Left lobe of liver (tissue), 2 donors: ENCODE measurements at regions not wholly inside any gene's neighbourhood (a gene's known extent, or its start where the extent isn't known, plus 50 kb on each side); places are given as distances from the start of the nearest gene placed in this dataset.
"Not testable (repeated sequence)": the region's sequence is repeated elsewhere in the genome, so short reads cannot be mapped to it uniquely, and the experiment has no call there.

ENCODE experiments used
- ATAC-seq: fragments of 200-7000 bp; cut with Tn5 transposase; one replicate; pipeline ENCODE4 v1.9.1; 2020; ENCODE audit warnings: mild to moderate bottlenecking, moderate library complexity
- DNase-seq: peaks from one replicate; pipeline ENCODE4 v3.0.0-alpha.2; 2020; ENCODE audit warnings: low spot score
- donor health status: DM: no; HTN: no; CAD: no; lungs with moderate emphysema.
- donor health status: DM: no; HTN: yes; CAD: no.

- ATAC-seq (no peak), DNase-seq (no peak)
These were observed 254.2 kb upstream of the POM121L12 start for GRCh38 chr7:52781250-52781649.

GRCh38 chr7:52779004-52779403 is 256.4 kb upstream of the POM121L12 start:
- ATAC-seq: no peak
- DNase-seq: no peak

GRCh38 chr7:52777051-52777822 is 258.2 kb upstream of the POM121L12 start:
- ATAC-seq: no peak
- DNase-seq: no peak

GRCh38 chr7:52775876-52776275 is 259.6 kb upstream of the POM121L12 start:
- ATAC-seq (no peak), DNase-seq (no peak)

- ATAC-seq: no peak
- no peak for DNase-seq
These were observed 264.3 kb upstream of the POM121L12 start for GRCh38 chr7:52771177-52771576.

GRCh38 chr7:52764492-52765169 is 270.8 kb upstream of the POM121L12 start:
- ATAC-seq (no peak), DNase-seq (no peak)

- DNase-seq (no peak), ATAC-seq (no peak)
These were observed 277.1 kb upstream of the POM121L12 start for GRCh38 chr7:52758356-52758755.

- no peak for DNase-seq
- no peak for ATAC-seq
These were observed 281.6 kb upstream of the POM121L12 start for GRCh38 chr7:52753855-52754254.

GRCh38 chr7:52752891-52753290 is 282.5 kb upstream of the POM121L12 start:
- no peak for DNase-seq
- no peak for ATAC-seq

GRCh38 chr7:52749880-52750279 is 285.6 kb upstream of the POM121L12 start:
- DNase-seq: no peak
- ATAC-seq: no peak

GRCh38 chr7:52747817-52748216 is 287.6 kb upstream of the POM121L12 start:
- no peak for ATAC-seq

GRCh38 chr7:52741670-52742290 is 293.7 kb upstream of the POM121L12 start:
- no peak for DNase-seq

More at GRCh38 chr7:52747817-52748216, 287.6 kb upstream of the POM121L12 start:
- DNase-seq: no peak

GRCh38 chr7:52735656-52736055 is 299.8 kb upstream of the POM121L12 start:
- ATAC-seq (no peak), DNase-seq (no peak)

More at GRCh38 chr7:52741670-52742290, 293.7 kb upstream of the POM121L12 start:
- ATAC-seq: no peak

GRCh38 chr7:52728683-52729082 is 306.8 kb upstream of the POM121L12 start:
- not testable (repeated sequence) for DNase-seq, ATAC-seq

- no peak for ATAC-seq
- DNase-seq: no peak
These were observed 307.8 kb upstream of the POM121L12 start for GRCh38 chr7:52727632-52728031.

GRCh38 chr7:52726986-52727385 is 308.4 kb upstream of the POM121L12 start:
- no peak for DNase-seq
- ATAC-seq: no peak

- no peak for DNase-seq
- ATAC-seq: no peak
These were observed 308.9 kb upstream of the POM121L12 start for GRCh38 chr7:52726493-52726892.

GRCh38 chr7:52723606-52724005 is 311.8 kb upstream of the POM121L12 start:
- ATAC-seq: no peak
- no peak for DNase-seq

GRCh38 chr7:52720856-52721255 is 314.6 kb upstream of the POM121L12 start:
- ATAC-seq: no peak
- no peak for DNase-seq

- ATAC-seq (no peak), DNase-seq (no peak)
These were observed 315.8 kb upstream of the POM121L12 start for GRCh38 chr7:52719677-52720076.

GRCh38 chr7:52715701-52716100 is 319.7 kb upstream of the POM121L12 start:
- DNase-seq: no peak
- ATAC-seq: no peak

GRCh38 chr7:52712938-52713337 is 322.5 kb upstream of the POM121L12 start:
- no peak for ATAC-seq
- no peak for DNase-seq
